ENCODE measurements at regions not wholly inside any gene's neighbourhood (a gene's known extent, or its start where the extent isn't known, plus 50 kb on each side); places are given as distances from the start of the nearest gene placed in this dataset.
A peak's percentile ranks its signal among the peaks of the same experiment; 100 is the strongest.
"Not testable (repeated sequence)": the region's sequence is repeated elsewhere in the genome, so short reads cannot be mapped to it uniquely, and the experiment has no call there.

GRCh38 chr12:38102197-38102596, 214.4 kb upstream of the ALG10B start:
- Mint-ChIP-seq H3K9me3 (peaks cover 0 to 16% (median 5%) of the 10 kb centered on the region in 7 donors), H3K36me3 (no peaks in the 10 kb centered on the region), H3K4me1 (no peaks in the 10 kb centered on the region), H3K27me3 (no peaks in the 10 kb centered on the region), H3K27ac (no peak overlapping the region), H3K4me3 (no peak overlapping the region)
- Histone ChIP-seq H3K27me3 (ENCODE audit: control insufficient read depth, insufficient read depth, low read length) (no peaks in the 10 kb centered on the region), H3K36me3 (ENCODE audit: control insufficient read depth, insufficient read depth, low read length) (no peaks in the 10 kb centered on the region), H3K27ac (ENCODE audit: insufficient read depth, low read length, poor library complexity, severe bottlenecking) (no peak overlapping the region), H3K4me3 (ENCODE audit: low read depth, low read length) (no peak overlapping the region), H3K9me3 (ENCODE audit: control insufficient read depth in 2 of 2, low read length in 2 of 2) (peaks cover 0 to 6% of the 10 kb centered on the region in 2 experiments), H3K4me1 (ENCODE audit: control insufficient read depth, insufficient read depth, low read length, poor library complexity, severe bottlenecking) (no peaks in the 10 kb centered on the region)
- ATAC-seq (ENCODE audit: low read depth in 2 of 2) (no peak), DNase-seq (no peak)

DNA sequence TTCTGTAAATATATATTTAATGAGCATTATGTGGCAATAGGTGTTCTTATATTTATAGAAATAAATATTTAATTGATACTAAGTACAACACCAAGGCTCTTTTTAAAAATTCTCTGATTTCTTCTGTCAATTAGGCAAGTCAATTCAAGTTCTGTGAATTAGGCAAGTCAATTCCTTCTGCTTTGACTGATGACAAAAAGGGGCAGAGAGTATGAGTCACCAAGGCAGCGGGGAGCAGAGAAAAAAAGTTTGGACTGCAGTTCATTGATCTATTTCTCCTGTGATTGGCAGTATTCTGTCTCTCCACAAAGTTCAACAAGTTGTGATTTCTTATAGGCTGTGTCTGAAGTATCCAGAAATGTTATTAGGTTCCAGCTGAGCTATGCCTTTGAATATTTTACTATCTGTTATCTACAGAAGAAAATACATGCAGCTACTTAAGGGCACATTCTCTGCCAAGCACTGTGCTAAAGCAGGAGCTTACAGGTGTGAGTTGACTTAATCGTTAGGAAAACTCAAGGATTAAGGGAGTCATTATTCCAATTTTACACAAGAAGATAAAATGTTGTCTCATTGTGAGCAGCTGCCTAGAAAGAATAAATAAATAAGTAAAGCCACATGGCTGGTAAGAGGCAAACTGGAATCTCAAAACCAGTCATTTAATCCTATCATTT, 206.4 kb upstream of the ALG10B start:
- no peak for ATAC-seq (ENCODE audit: low read depth in 2 of 2)
- H3K36me3 Mint-ChIP-seq = no peaks in the 10 kb centered on the region
- no peak overlapping the region for H3K27ac ChIP-seq (ENCODE audit: insufficient read depth, low read length, poor library complexity, severe bottlenecking)

DNA sequence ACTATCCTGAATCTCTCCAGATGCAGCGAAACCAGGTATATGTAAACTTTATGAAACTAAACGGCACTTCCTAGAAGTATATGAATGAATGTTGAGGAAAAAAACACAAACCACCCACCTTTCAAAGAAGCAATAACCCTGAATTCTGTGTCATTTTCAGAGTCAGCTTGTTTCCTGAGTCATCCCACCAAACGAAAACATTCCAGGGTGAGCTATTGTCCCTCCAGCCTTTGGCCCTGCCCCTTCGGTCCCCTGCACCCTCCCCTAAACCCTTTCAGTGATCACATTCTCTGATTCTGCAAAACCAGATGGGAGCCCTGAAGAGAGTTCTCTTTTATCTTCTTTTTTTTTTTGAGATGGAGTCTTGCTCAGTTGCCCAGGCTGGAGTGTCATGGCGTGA, 202.6 kb upstream of the ALG10B start:
- no peaks in the 10 kb centered on the region for H3K36me3 ChIP-seq (ENCODE audit: control insufficient read depth, insufficient read depth, low read length)
- Mint-ChIP-seq H3K4me3 (no peak overlapping the region), H3K36me3 (no peaks in the 10 kb centered on the region), H3K9me3 (peaks cover 0 to 8% (median 5%) of the 10 kb centered on the region in 7 donors), H3K27ac (no peak overlapping the region), H3K27me3 (no peaks in the 10 kb centered on the region), H3K4me1 (no peaks in the 10 kb centered on the region)
- DNase-seq (no peak), ATAC-seq (ENCODE audit: low read depth in 2 of 2) (no peak)
- no peaks in the 10 kb centered on the region for H3K27me3 ChIP-seq (ENCODE audit: control insufficient read depth, insufficient read depth, low read length)
- no peaks in the 10 kb centered on the region for H3K9me3 ChIP-seq (ENCODE audit: control insufficient read depth in 2 of 2, low read length in 2 of 2)
- H3K27ac ChIP-seq (ENCODE audit: insufficient read depth, low read length, poor library complexity, severe bottlenecking) = no peak overlapping the region
- H3K4me3 ChIP-seq (ENCODE audit: low read depth, low read length) = no peak overlapping the region
- no peaks in the 10 kb centered on the region for H3K4me1 ChIP-seq (ENCODE audit: control insufficient read depth, insufficient read depth, low read length, poor library complexity, severe bottlenecking)

More for the DNA sequence above, 206.4 kb upstream of the ALG10B start:
- no peak overlapping the region for H3K27ac Mint-ChIP-seq
- H3K4me3 Mint-ChIP-seq = no peak overlapping the region
- H3K4me3 ChIP-seq (ENCODE audit: low read depth, low read length) = no peak overlapping the region
- H3K4me1 Mint-ChIP-seq = no peaks in the 10 kb centered on the region
- H3K9me3 Mint-ChIP-seq = peaks cover 0 to 4% (median 0%) of the 10 kb centered on the region in 7 donors
- H3K36me3 ChIP-seq (ENCODE audit: control insufficient read depth, insufficient read depth, low read length) = no peaks in the 10 kb centered on the region
- no peaks in the 10 kb centered on the region for H3K9me3 ChIP-seq (ENCODE audit: control insufficient read depth in 2 of 2, low read length in 2 of 2)
- DNase-seq = no peak
- H3K4me1 ChIP-seq (ENCODE audit: control insufficient read depth, insufficient read depth, low read length, poor library complexity, severe bottlenecking) = no peaks in the 10 kb centered on the region
- H3K27me3 ChIP-seq (ENCODE audit: control insufficient read depth, insufficient read depth, low read length) = no peaks in the 10 kb centered on the region
- H3K27me3 Mint-ChIP-seq = no peaks in the 10 kb centered on the region

GRCh38 chr12:38116968-38117367, 199.6 kb upstream of the ALG10B start:
- Histone ChIP-seq H3K27me3 (ENCODE audit: control insufficient read depth, insufficient read depth, low read length) (no peaks in the 10 kb centered on the region), H3K4me1 (ENCODE audit: control insufficient read depth, insufficient read depth, low read length, poor library complexity, severe bottlenecking) (no peaks in the 10 kb centered on the region), H3K27ac (ENCODE audit: insufficient read depth, low read length, poor library complexity, severe bottlenecking) (no peak overlapping the region), H3K4me3 (ENCODE audit: low read depth, low read length) (no peak overlapping the region), H3K36me3 (ENCODE audit: control insufficient read depth, insufficient read depth, low read length) (no peaks in the 10 kb centered on the region), H3K9me3 (ENCODE audit: control insufficient read depth in 2 of 2, low read length in 2 of 2) (no peaks in the 10 kb centered on the region)
- H3K4me3 Mint-ChIP-seq = no peak overlapping the region
- no peaks in the 10 kb centered on the region for H3K4me1 Mint-ChIP-seq
- no peak for ATAC-seq (ENCODE audit: low read depth in 2 of 2)
- no peaks in the 10 kb centered on the region for H3K27me3 Mint-ChIP-seq
- no peaks in the 10 kb centered on the region for H3K36me3 Mint-ChIP-seq
- peaks cover 0 to 8% (median 5%) of the 10 kb centered on the region in 7 donors for H3K9me3 Mint-ChIP-seq
- DNase-seq = no peak
- H3K27ac Mint-ChIP-seq = no peak overlapping the region

- no peak overlapping the region for H3K27ac Mint-ChIP-seq
- H3K9me3 Mint-ChIP-seq = peaks cover 0 to 10% (median 4%) of the 10 kb centered on the region in 7 donors
- Histone ChIP-seq H3K36me3 (ENCODE audit: control insufficient read depth, insufficient read depth, low read length) (no peaks in the 10 kb centered on the region), H3K4me3 (ENCODE audit: low read depth, low read length) (no peak overlapping the region), H3K9me3 (ENCODE audit: control insufficient read depth in 2 of 2, low read length in 2 of 2) (no peaks in the 10 kb centered on the region), H3K27me3 (ENCODE audit: control insufficient read depth, insufficient read depth, low read length) (no peaks in the 10 kb centered on the region), H3K27ac (ENCODE audit: insufficient read depth, low read length, poor library complexity, severe bottlenecking) (no peak overlapping the region), H3K4me1 (ENCODE audit: control insufficient read depth, insufficient read depth, low read length, poor library complexity, severe bottlenecking) (no peaks in the 10 kb centered on the region)
- no peaks in the 10 kb centered on the region for H3K27me3 Mint-ChIP-seq
- H3K36me3 Mint-ChIP-seq = no peaks in the 10 kb centered on the region
- H3K4me3 Mint-ChIP-seq = peak overlapping the region in 1 of 4 donors; percentile 66
- DNase-seq (no peak), ATAC-seq (ENCODE audit: low read depth in 2 of 2) (no peak)
- H3K4me1 Mint-ChIP-seq = no peaks in the 10 kb centered on the region
Measured at GRCh38 chr12:38118632-38119031, 197.9 kb upstream of the ALG10B start.

GRCh38 chr12:38120438-38120837, 196.1 kb upstream of the ALG10B start:
- Mint-ChIP-seq H3K4me1 (no peaks in the 10 kb centered on the region), H3K9me3 (peaks cover 2 to 13% (median 4%) of the 10 kb centered on the region in 7 donors), H3K27ac (no peak overlapping the region), H3K36me3 (no peaks in the 10 kb centered on the region), H3K27me3 (no peaks in the 10 kb centered on the region), H3K4me3 (no peak overlapping the region)
- no peaks in the 10 kb centered on the region for H3K27me3 ChIP-seq (ENCODE audit: control insufficient read depth, insufficient read depth, low read length)
- DNase-seq = no peak
- no peaks in the 10 kb centered on the region for H3K4me1 ChIP-seq (ENCODE audit: control insufficient read depth, insufficient read depth, low read length, poor library complexity, severe bottlenecking)
- ATAC-seq (ENCODE audit: low read depth in 2 of 2) = no peak
- H3K9me3 ChIP-seq (ENCODE audit: control insufficient read depth in 2 of 2, low read length in 2 of 2) = no peaks in the 10 kb centered on the region
- no peaks in the 10 kb centered on the region for H3K36me3 ChIP-seq (ENCODE audit: control insufficient read depth, insufficient read depth, low read length)
- H3K27ac ChIP-seq (ENCODE audit: insufficient read depth, low read length, poor library complexity, severe bottlenecking) = no peak overlapping the region
- H3K4me3 ChIP-seq (ENCODE audit: low read depth, low read length) = no peak overlapping the region

DNA sequence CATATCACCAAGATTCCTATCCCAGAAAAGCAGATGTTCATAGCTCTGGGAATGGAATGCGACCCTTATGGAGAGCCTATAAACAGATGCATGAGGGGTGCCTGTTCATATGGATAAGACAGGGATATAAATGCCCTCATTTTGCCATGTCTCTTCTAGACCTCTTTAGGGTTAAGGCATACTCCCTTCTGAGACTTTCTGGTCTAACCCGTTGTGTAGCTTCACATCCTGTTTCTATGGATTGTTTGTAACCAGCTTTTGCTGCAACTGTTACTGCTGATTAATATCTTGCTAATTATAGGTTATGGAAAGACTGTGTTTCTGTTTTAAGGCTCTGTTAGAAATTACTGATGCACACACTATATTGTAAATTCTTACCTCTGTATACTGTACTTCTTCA, 193.5 kb upstream of the ALG10B start:
- H3K9me3 ChIP-seq (ENCODE audit: control insufficient read depth in 2 of 2, low read length in 2 of 2); H3K4me1 Mint-ChIP-seq; H3K36me3 Mint-ChIP-seq; ATAC-seq (ENCODE audit: low read depth in 2 of 2); H3K4me1 ChIP-seq (ENCODE audit: control insufficient read depth, insufficient read depth, low read length, poor library complexity, severe bottlenecking); H3K27me3 Mint-ChIP-seq; H3K27ac Mint-ChIP-seq; H3K27ac ChIP-seq (ENCODE audit: insufficient read depth, low read length, poor library complexity, severe bottlenecking); H3K4me3 ChIP-seq (ENCODE audit: low read depth, low read length); H3K4me3 Mint-ChIP-seq; DNase-seq; H3K36me3 ChIP-seq (ENCODE audit: control insufficient read depth, insufficient read depth, low read length); H3K27me3 ChIP-seq (ENCODE audit: control insufficient read depth, insufficient read depth, low read length): not testable (repeated sequence)
- peaks cover 2 to 12% (median 4%) of the 10 kb centered on the region in 7 donors for H3K9me3 Mint-ChIP-seq

DNA sequence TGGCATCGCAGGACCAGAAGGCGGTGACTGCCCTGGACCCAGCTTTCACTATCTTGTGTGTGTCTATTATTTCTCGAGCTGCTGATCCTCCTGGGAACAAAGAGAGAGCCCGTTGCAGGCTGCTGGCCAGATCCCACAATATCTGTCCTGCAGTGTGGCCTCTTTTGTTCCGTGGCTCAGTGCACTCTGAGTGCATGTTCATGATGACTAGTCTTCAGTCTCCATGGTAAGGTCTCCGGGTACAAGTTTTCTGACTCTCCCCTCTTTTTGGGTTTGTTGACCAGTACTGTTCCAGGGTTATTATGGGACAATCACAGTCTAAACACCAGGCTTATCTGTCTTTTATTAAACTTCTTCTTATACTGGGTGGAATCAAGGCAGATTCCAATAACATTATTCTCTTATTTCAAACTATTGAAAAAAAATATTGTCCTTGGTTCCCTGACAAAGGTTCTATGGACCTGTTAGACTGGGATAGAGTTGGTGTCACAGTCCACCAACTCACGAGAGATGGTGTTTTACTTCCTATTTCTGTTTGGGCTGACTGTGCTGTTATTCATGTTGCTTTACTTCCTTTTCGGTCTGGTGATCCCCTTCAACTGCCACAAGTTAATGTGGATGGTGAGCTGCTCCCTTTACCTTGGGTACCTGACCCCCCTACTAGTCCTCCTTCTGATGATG, 192.9 kb upstream of the ALG10B start:
- Histone ChIP-seq H3K36me3 (ENCODE audit: control insufficient read depth, insufficient read depth, low read length) (no peaks in the 10 kb centered on the region), H3K4me1 (ENCODE audit: control insufficient read depth, insufficient read depth, low read length, poor library complexity, severe bottlenecking) (no peaks in the 10 kb centered on the region), H3K27me3 (ENCODE audit: control insufficient read depth, insufficient read depth, low read length) (no peaks in the 10 kb centered on the region), H3K27ac (ENCODE audit: insufficient read depth, low read length, poor library complexity, severe bottlenecking) (no peak overlapping the region), H3K4me3 (ENCODE audit: low read depth, low read length) (no peak overlapping the region), H3K9me3 (ENCODE audit: control insufficient read depth in 2 of 2, low read length in 2 of 2) (no peaks in the 10 kb centered on the region)
- no peak for ATAC-seq (ENCODE audit: low read depth in 2 of 2)
- Mint-ChIP-seq H3K36me3 (no peaks in the 10 kb centered on the region), H3K27ac (no peak overlapping the region), H3K4me3 (peak overlapping the region in 1 of 4 donors; percentile 76), H3K9me3 (peaks cover 0 to 9% (median 2%) of the 10 kb centered on the region in 7 donors), H3K27me3 (no peaks in the 10 kb centered on the region), H3K4me1 (no peaks in the 10 kb centered on the region)
- DNase-seq = no peak
